ENCODE measurements at regions not wholly inside any gene's neighbourhood (a gene's known extent, or its start where the extent isn't known, plus 50 kb on each side); places are given as distances from the start of the nearest gene placed in this dataset.
"Not testable (repeated sequence)": the region's sequence is repeated elsewhere in the genome, so short reads cannot be mapped to it uniquely, and the experiment has no call there.

GRCh38 chr9:7615344-7615743 is 184.2 kb downstream of the DMAC1 start:
- no peak for DNase-seq

- no peak for DNase-seq
Measured at GRCh38 chr9:7613931-7614330, 185.6 kb downstream of the DMAC1 start.

GRCh38 chr9:7608261-7608660 is 191.3 kb downstream of the DMAC1 start:
- no peak for DNase-seq

- DNase-seq: no peak
Measured at GRCh38 chr9:7607421-7607820, 192.2 kb downstream of the DMAC1 start.

- peak; percentile 28 for DNase-seq
Measured at GRCh38 chr9:7606591-7606990, 193.0 kb downstream of the DMAC1 start.

DNA sequence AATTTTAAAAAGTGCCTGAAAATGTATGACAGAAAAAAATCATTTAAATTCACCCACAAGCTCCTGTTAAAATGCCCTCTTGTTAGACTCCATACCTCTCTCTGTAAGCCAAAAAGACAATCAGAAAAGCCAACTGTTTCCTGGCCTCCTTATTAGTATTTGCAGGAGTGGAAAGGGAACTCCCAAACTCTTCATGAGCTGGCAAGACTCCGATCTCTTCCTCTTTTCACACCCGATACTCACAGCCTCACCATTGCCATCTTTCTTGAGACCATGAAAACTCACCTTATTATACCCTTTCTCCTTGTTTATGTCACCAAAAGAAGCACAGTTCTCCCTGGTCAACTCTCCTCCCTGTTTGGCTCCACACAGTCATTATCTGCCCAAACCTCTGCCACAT is 197.8 kb downstream of the DMAC1 start:
- DNase-seq: no peak

- DNase-seq: no peak
Measured at GRCh38 chr9:7597716-7598115, 201.9 kb downstream of the DMAC1 start.

DNA sequence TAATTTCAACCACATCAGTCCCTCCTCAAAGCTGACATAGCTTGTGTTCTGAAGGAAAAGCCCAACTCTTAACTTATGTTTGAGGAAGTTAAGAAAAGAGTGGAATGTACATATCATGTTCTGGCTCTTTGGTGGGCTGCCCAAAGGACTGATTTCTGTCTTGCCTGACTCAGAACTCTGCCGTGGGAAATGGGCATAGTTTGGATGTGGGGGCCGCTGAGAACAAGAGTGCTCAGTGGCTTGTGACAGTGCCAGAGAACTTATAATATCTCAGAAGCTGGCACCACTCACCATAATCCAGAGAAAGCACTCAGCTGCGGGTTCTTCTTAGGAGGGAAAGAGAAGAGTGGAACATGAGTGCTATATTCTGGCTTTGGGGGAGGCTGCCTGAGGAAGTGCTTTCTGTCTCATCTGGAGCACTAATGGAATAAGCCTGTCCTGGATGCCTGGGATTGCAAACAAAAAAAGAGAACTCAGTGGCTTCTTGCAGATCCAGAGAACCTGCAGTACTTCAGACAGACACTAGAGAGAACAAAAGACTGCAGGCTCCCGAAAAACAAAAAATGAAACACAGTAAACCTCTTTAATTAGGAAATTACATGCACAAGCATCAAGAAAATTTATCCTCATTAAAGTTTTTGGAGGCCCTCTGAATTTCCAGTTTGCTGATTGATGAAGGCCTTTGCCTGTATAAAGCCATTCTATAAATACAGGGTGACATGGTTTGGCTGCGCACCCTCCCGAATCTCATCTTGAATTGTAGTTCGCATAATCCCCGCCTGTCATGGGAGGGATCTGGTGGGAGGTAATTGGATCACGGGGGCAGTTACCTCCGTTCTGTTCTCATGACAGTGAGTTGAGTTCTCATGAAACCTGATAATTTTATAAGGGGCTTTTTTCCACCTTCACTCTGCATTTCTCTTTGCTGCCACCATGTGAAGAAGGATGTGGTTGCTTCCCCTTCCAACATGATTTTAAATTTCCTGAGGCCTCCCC is 207.0 kb downstream of the DMAC1 start:
- DNase-seq: peak; percentile 28

DNA sequence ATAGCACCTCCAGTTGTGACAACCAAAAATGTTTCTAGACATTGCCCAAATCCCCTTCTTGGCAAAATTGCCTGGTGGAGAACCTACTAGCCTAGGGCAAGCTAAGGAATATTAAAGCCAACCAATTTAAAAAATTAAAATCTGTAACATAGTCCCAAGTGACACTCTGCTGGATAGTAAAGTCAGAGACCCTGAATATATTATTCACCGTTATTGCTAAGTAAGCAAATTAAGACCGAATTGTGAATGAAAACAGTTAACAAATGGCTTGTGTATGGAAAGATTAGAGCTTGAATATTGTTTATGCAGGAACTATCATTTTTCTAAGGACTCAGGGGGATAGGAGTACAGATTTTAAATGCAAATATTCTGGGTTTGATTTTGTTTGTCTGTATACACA is 208.1 kb downstream of the DMAC1 start:
- DNase-seq: no peak

DNA sequence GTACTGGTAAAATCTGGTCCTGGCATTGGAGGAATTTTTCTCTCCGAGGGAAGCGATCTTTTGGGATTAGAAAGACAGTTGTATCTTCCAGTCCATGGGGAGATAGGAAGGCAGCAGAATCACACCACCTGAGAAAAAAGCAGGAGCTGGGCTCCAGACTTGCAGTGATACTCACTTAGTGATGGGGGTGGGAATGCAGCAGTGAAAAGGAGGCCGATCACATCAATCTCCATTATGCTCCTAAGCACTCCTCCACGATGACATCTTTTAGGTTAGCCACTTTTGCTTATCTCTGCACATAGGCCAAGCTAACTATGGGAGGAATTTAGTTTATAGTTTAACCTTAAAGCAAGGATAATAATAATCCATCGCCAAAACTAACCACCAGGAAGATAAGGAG is 219.0 kb downstream of the DMAC1 start:
- DNase-seq: no peak

- peak; percentile 71 for DNase-seq
Measured at GRCh38 chr9:7579351-7579750, 220.2 kb downstream of the DMAC1 start.

- DNase-seq: no peak
Measured at GRCh38 chr9:7578951-7579350, 220.6 kb downstream of the DMAC1 start.

DNA sequence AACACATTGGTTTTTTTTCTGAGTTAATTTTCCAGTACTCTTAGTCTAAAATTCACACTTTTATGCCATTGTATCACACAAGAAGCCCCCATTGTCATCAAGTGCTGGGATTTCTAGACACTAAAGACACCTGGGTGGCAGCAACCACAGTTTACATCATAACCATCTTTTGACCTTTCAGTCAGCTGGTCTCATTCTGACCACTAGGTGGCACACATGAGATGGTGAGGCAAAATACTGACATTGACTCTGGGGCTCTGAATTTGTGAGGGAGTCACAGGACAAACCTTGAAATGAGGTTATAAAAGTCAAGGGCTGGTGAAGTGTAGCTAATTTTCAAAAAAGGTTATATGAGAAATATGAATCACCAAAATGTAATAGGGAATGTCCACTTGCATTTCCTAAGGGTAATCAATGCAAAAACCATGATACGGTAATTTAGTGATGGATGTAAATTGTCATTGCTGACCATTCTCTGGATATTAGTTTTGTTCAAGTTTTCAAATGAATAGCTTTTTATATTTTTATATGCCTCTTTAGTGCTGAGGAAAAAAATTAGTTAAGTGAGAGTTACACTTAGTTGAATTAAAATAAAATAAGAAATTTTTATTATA is 229.4 kb downstream of the DMAC1 start:
- peak; percentile 90 for DNase-seq

- no peak for DNase-seq
Measured at GRCh38 chr9:7567687-7568086, 231.9 kb downstream of the DMAC1 start.

GRCh38 chr9:7561527-7562080 is 238.0 kb downstream of the DMAC1 start:
- DNase-seq: no peak

DNA sequence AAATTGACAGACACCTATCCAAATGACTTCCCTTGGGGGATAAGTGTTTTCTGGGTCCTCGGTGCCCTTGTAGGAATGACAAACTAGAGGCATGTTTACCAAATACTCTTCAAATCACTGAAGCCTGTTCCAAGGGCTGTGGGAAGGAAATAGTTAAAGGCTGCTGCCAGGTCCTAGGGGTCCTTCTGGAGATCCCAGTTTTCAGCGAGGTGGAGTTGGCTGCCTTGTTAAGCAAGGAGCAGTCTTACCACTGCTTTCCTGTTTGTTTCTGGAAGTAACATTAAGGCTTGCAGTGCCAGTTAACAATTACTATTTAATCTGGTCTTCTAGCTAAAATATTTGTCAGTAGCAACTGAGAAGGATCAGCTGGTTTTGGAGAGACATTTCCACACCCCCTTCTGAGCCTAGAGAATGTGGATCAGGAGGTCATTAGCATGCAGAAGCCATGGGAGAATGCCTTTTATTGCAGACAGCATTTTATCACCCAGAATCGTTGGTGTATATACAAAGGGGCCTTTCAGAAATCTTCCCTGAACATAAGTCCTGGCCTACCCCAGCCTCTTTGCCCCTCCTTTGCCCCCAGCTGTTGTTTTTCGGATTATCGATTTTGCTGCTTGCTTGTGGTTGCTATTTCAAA is 238.8 kb downstream of the DMAC1 start:
- DNase-seq: peak; percentile 18

- no peak for DNase-seq
Measured at GRCh38 chr9:7554699-7555098, 244.9 kb downstream of the DMAC1 start.

- DNase-seq: not testable (repeated sequence)
Measured at GRCh38 chr9:7552706-7553105, 246.9 kb downstream of the DMAC1 start.

DNA sequence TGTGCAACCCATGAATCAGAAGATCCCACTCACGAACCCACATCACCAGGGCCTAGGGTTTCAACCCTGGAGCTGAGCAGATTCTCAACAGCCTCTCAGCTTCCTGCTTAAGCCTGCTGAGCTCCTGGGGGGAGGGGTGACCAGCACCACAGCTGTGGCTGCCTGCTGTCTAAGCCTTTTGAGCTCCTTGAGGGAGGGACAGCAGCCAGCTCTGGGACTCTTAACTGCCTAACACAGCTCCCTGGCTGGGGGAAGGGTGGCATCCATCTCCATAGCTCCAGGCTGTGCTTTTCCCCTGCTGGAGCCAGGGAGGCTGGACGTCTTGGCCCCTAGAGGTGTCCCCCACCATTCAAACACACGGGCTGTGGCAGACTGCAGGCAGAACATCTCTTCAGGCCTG is 250.3 kb downstream of the DMAC1 start:
- DNase-seq: peak; percentile 90

DNA sequence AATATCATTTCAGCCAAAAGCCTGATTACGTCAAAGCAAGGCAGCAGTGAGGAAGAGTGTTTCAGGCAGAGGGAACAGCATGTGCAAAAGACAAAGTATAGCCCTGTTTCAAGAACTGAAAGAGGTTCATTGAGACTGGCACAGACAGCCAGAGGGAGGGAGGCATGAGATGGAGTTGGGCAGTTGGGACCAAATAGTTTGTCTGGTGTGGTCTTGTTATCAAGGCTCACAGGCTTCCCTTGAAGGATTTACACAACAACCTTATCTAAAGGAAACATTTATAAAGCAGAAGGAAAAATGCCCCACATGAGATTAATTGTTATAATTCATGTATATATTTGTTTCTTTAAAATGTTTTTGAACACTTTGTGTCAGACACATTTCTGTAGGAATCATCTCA is 253.3 kb downstream of the DMAC1 start:
- no peak for DNase-seq

GRCh38 chr9:7545371-7546165 is 254.0 kb downstream of the DMAC1 start:
- no peak for DNase-seq

- peak; percentile 92 for DNase-seq
Measured at GRCh38 chr9:7542693-7543092, 256.9 kb downstream of the DMAC1 start.

DNA sequence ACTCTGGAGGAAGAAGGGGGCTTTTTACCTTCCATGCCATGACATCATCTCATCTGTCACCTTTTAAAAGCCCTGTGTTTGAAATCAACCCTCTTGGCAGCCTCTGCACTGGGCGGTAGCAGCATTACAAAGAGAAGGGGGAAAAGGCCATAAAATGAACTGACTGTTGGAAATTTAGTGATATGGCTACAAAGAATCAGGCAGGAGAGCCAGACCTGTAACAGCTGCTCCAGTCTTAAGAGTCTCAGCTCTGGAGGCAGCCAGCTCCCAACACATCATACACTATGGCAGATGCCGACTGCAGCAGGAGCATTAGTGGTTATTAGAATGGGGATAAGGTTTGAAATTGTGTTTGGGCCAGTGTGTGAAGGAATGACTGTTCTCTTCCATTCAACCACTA is 257.5 kb downstream of the DMAC1 start:
- DNase-seq: peak; percentile 89
